Neuronal stem cell (in vitro differentiated cells): ENCODE measurements at regions not wholly inside any gene's neighbourhood (a gene's known extent, or its start where the extent isn't known, plus 50 kb on each side); places are given as distances from the start of the nearest gene placed in this dataset.
A peak's percentile ranks its signal among the peaks of the same experiment; 100 is the strongest.

Experiments used
- DNase-seq: peaks from one replicate; pipeline ENCODE4 v3.0.0-alpha.2; 2013; ENCODE audit warnings: low spot score
- H2AFZ ChIP-seq: one replicate; pipeline ENCODE4 v1.6.1; 2013; ENCODE audit warnings: mild to moderate bottlenecking, low read length, inconsistent platforms
- H2AK5ac ChIP-seq: 2 replicates; pipeline ENCODE4 v1.6.1; 2013; ENCODE audit warnings: low read depth, mild to moderate bottlenecking, inconsistent platforms, low read length, moderate library complexity, mixed read lengths
- H2BK120ac ChIP-seq: 2 replicates; pipeline ENCODE4 v1.6.1; 2013; ENCODE audit warnings: low read depth, mild to moderate bottlenecking, inconsistent platforms, low read length, moderate library complexity, mixed read lengths
- H2BK12ac ChIP-seq: one replicate; pipeline ENCODE4 v1.6.1; 2013; ENCODE audit warnings: low read length, inconsistent platforms
- H2BK15ac ChIP-seq: 2 replicates; pipeline ENCODE4 v1.6.1; 2013; ENCODE audit warnings: mild to moderate bottlenecking, low read length, inconsistent platforms, mixed read lengths
- H2BK5ac ChIP-seq: one replicate; pipeline ENCODE4 v1.6.1; 2013; ENCODE audit warnings: inconsistent platforms, mild to moderate bottlenecking, low read length, moderate library complexity
- H3K14ac ChIP-seq: one replicate; pipeline ENCODE4 v1.6.1; 2013; ENCODE audit warnings: low read length, inconsistent platforms
- H3K18ac ChIP-seq: 2 replicates; pipeline ENCODE4 v1.6.1; 2013; ENCODE audit warnings: low read length, inconsistent platforms
- H3K23ac ChIP-seq: 2 replicates; pipeline ENCODE4 v1.6.1; 2013; ENCODE audit warnings: low read depth, mild to moderate bottlenecking, mixed read lengths, low read length, inconsistent platforms; ENCODE audit not compliant: poor library complexity
- H3K27ac ChIP-seq: replicated peaks from 3 replicates; pipeline ENCODE4 v1.5.1; 2013; ENCODE audit warnings: low read length, inconsistent platforms
- H3K27me3 ChIP-seq, 3 experiments: 2 replicates each; pipeline ENCODE4 v1.6.1; 2013; ENCODE audit warnings: low read length in 3 of 3, mild to moderate bottlenecking in 2 of 3, inconsistent platforms in 1 of 3, low read depth in 1 of 3, mixed read lengths in 1 of 3, moderate library complexity in 1 of 3; ENCODE audit not compliant: control insufficient read depth in 3 of 3, insufficient read depth in 3 of 3
- H3K36me3 ChIP-seq, 2 donors: replicated peaks in 1 of 2; 2 replicates each; pipeline ENCODE4 v1.6.1; 2013; ENCODE audit warnings: low read length in 2 of 2; ENCODE audit not compliant: control insufficient read depth in 2 of 2, insufficient read depth in 2 of 2
- H3K4ac ChIP-seq: 2 replicates; pipeline ENCODE4 v1.6.1; 2013; ENCODE audit warnings: inconsistent platforms, mild to moderate bottlenecking, low read length, moderate library complexity
- H3K4me1 ChIP-seq, 2 donors: 1 replicate in 1 of 2; 2 replicates in 1 of 2; pipeline ENCODE4 v1.6.1; 2013; ENCODE audit warnings: low read length in 2 of 2, low read depth in 1 of 2; ENCODE audit not compliant: control insufficient read depth in 2 of 2, insufficient read depth in 1 of 2
- H3K4me2 ChIP-seq: one replicate; pipeline ENCODE4 v1.6.1; 2013; ENCODE audit warnings: mild to moderate bottlenecking, low read length, inconsistent platforms; ENCODE audit not compliant: insufficient read depth, poor library complexity, severe bottlenecking
- H3K4me3 ChIP-seq, 2 donors: 2 replicates each; pipeline ENCODE4 v1.5.1; 2013; ENCODE audit warnings: low read length in 2 of 2, mild to moderate bottlenecking in 2 of 2, inconsistent platforms in 1 of 2, moderate library complexity in 1 of 2
- H3K79me1 ChIP-seq: one replicate; pipeline ENCODE4 v1.6.1; 2013; ENCODE audit warnings: low read depth, mild to moderate bottlenecking, inconsistent platforms, low read length, moderate library complexity
- H3K9ac ChIP-seq: one replicate; pipeline ENCODE4 v1.6.1; 2013; ENCODE audit warnings: mild to moderate bottlenecking, low read depth, low read length, inconsistent platforms; ENCODE audit not compliant: poor library complexity
- H3K9me3 ChIP-seq, 2 donors: replicated peaks in 1 of 2; 2 replicates each; pipeline versions ENCODE3 to v1.6.1; 2013; ENCODE audit warnings: low read length in 2 of 2, mild to moderate bottlenecking in 2 of 2, inconsistent platforms in 1 of 2, low read depth in 1 of 2, mixed read lengths in 1 of 2, moderate library complexity in 1 of 2; ENCODE audit not compliant: control insufficient read depth in 2 of 2, insufficient read depth in 1 of 2
- H4K8ac ChIP-seq: one replicate; pipeline ENCODE4 v1.6.1; 2013; ENCODE audit warnings: low read depth, mild to moderate bottlenecking, inconsistent platforms, low read length, moderate library complexity
- H4K91ac ChIP-seq: one replicate; pipeline ENCODE4 v1.6.1; 2013; ENCODE audit warnings: low read length, low read depth, mild to moderate bottlenecking, inconsistent platforms; ENCODE audit not compliant: poor library complexity
- WGBS, 2 donors: extraction: QIAGEN DNeasy Blood & Tissue Kit; methylation state at CpG; one replicate each; pipeline ENCODE4 v1.1.7; 2013; ENCODE audit warnings: missing lambda C conversion rate in 2 of 2, mixed read lengths in 1 of 2; ENCODE audit not compliant: insufficient read length in 2 of 2, insufficient replicate concordance in 1 of 2; ENCODE audit errors: extremely low coverage in 2 of 2; 5-methylcytosine and 5-hydroxymethylcytosine counted together

DNA sequence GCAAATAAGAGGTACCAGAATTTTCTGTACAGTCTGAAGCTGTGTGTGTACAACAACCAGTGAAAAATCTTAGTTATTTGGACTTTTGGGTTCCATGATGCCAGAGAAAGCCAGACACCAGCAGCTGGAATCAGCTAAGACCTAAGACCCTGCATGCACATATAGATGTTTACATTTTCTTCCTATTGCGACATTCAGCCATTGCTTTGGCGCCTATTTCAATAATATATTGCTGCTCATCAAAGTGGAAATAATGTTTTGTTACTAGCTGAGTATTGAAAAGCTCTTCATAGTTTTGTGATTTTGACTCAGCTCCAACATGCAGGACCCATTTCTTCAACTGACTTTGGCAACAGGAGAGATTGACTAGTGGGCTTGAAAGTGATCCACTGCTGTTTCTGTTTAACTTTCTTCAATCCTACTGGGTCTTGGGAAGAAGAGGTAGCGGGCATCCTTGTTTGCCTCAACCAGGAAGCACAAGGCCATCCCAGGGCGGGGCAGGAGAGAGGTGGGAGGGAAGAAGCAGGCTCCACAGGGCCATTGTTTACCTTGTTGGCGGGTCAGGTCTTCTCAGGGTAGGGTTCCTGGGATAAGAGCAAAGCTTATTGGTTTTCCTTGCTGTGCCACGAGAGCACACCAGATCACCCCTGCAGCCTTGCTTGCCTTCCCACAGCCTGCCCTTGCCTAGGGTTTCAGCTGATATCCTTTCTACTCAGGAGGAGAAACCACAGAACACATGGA is 101.3 kb upstream of the ESR1 start:
- Histone ChIP-seq H2BK120ac (no peak overlapping the region), H2AFZ (no peak overlapping the region), H3K18ac (no peak overlapping the region), H3K27me3 (no peaks in the 10 kb centered on the region), H2AK5ac (no peak overlapping the region), H3K23ac (no peak overlapping the region), H3K4me1 (no peaks in the 10 kb centered on the region), H4K8ac (no peak overlapping the region), H3K9ac (no peak overlapping the region), H3K36me3 (no peaks in the 10 kb centered on the region), H3K27ac (no peak overlapping the region), H2BK5ac (no peak overlapping the region), H3K9me3 (no peaks in the 10 kb centered on the region), H4K91ac (no peak overlapping the region), H3K4me3 (no peak overlapping the region), H3K4me2 (no peak overlapping the region), H2BK12ac (no peak overlapping the region), H3K14ac (no peak overlapping the region), H3K79me1 (no peaks in the 10 kb centered on the region), H3K4ac (no peak overlapping the region), H2BK15ac (no peak overlapping the region)
- DNase-seq: no peak
- WGBS, 2 donors: no CpG with 5 or more reads among the region's 6 CpGs

DNA sequence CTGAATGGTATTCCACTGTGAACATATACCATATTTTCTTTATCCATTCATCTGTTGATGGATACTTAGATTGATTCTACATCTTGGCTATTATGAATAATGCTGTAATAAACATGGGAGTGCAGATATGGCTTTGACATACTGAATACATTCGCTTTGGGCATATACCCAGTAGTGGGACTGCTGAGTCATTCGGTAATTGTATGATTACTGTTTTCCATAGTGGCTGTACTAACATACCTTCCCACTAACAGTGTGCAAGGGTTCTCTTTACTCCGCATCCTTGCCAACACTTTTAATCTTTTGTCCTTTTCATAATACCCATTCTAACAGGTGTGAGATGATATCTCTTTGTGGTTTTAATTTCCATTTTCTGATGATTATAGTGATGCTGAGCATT is 98.2 kb upstream of the ESR1 start:
- no peak overlapping the region for H3K4me3 ChIP-seq
- no peak for DNase-seq
- no peak overlapping the region for H3K4ac ChIP-seq
- no peaks in the 10 kb centered on the region for H3K27me3 ChIP-seq
- no peak overlapping the region for H2BK15ac ChIP-seq
- H2AK5ac ChIP-seq: no peak overlapping the region
- no peak overlapping the region for H2AFZ ChIP-seq
- no peak overlapping the region for H3K4me2 ChIP-seq
- no peak overlapping the region for H3K14ac ChIP-seq
- no peak overlapping the region for H2BK5ac ChIP-seq
- no peak overlapping the region for H3K27ac ChIP-seq
- no peak overlapping the region for H3K9ac ChIP-seq
- no peak overlapping the region for H4K8ac ChIP-seq
- H3K79me1 ChIP-seq: no peaks in the 10 kb centered on the region
- no CpG with 5 or more reads among the region's 3 CpGs for WGBS, 2 donors
- H4K91ac ChIP-seq: no peak overlapping the region
- H3K4me1 ChIP-seq: no peaks in the 10 kb centered on the region
- H3K9me3 ChIP-seq: no peaks in the 10 kb centered on the region
- H3K36me3 ChIP-seq: no peaks in the 10 kb centered on the region
- no peak overlapping the region for H2BK120ac ChIP-seq
- H3K18ac ChIP-seq: no peak overlapping the region
- H2BK12ac ChIP-seq: no peak overlapping the region
- H3K23ac ChIP-seq: no peak overlapping the region

DNA sequence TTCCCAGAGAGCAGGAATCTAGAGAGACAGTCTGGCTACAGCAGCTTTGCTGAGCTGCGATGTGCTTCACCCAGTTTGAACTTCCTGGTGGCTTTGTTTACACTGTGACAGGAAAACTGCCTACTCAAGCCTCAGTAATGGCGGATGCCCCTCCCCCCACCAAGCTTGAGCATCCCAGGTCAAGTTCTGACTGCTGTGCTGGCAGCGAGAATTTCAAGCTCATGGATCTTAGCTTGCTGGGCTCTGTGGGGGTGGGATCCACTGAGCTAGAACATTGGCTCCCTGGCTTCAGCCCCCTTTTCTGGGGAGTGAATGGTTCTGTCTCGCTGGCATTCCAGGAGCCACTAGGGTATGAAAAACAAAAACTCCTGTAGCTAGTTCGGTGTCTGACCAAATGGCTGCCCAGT is 91.0 kb upstream of the ESR1 start:
- Histone ChIP-seq H3K4me3 (no peak overlapping the region), H4K91ac (no peak overlapping the region), H2BK15ac (no peak overlapping the region), H2AFZ (peak overlapping the region; percentile 89), H3K23ac (no peak overlapping the region), H2AK5ac (no peak overlapping the region), H3K4ac (no peak overlapping the region), H3K27ac (no peak overlapping the region), H3K36me3 (no peaks in the 10 kb centered on the region), H3K18ac (peak overlapping the region; percentile 64), H3K14ac (no peak overlapping the region), H4K8ac (no peak overlapping the region), H3K27me3 (no peaks in the 10 kb centered on the region), H2BK120ac (no peak overlapping the region), H3K79me1 (no peaks in the 10 kb centered on the region), H3K4me2 (no peak overlapping the region), H2BK12ac (no peak overlapping the region), H2BK5ac (no peak overlapping the region), H3K9me3 (no peaks in the 10 kb centered on the region), H3K9ac (no peak overlapping the region), H3K4me1 (peaks cover 2 to 3% of the 10 kb centered on the region in 2 donors)
- WGBS, 2 donors: no CpG with 5 or more reads among the region's 5 CpGs
- no peak for DNase-seq

GRCh38 chr6:151719070-151719469 is 88.4 kb upstream of the ESR1 start:
- Histone ChIP-seq H3K4ac (no peak overlapping the region), H4K91ac (no peak overlapping the region)

More at GRCh38 chr6:151719070-151719469, 88.4 kb upstream of the ESR1 start:
- H3K9ac ChIP-seq: no peak overlapping the region
- H3K23ac ChIP-seq: no peak overlapping the region
- H3K27ac ChIP-seq: no peak overlapping the region
- no peak overlapping the region for H3K14ac ChIP-seq
- H3K36me3 ChIP-seq: no peaks in the 10 kb centered on the region
- no peak overlapping the region for H3K4me3 ChIP-seq
- H4K8ac ChIP-seq: no peak overlapping the region
- no peak overlapping the region for H2BK120ac ChIP-seq
- no peak for DNase-seq
- no peak overlapping the region for H3K4me2 ChIP-seq
- no peak overlapping the region for H2AFZ ChIP-seq
- H2BK12ac ChIP-seq: no peak overlapping the region
- no peak overlapping the region for H2BK15ac ChIP-seq
- no peak overlapping the region for H3K18ac ChIP-seq
- H3K79me1 ChIP-seq: peaks cover 1% of the 10 kb centered on the region
- no peak overlapping the region for H2AK5ac ChIP-seq
- H2BK5ac ChIP-seq: no peak overlapping the region
- no peaks in the 10 kb centered on the region for H3K9me3 ChIP-seq
- no CpG with 5 or more reads among the region's 5 CpGs for WGBS, 2 donors
- peaks cover 2 to 3% of the 10 kb centered on the region in 2 donors for H3K4me1 ChIP-seq
- H3K27me3 ChIP-seq: no peaks in the 10 kb centered on the region
